ENCODE measurements at regions not wholly inside any gene's neighbourhood (a gene's known extent, or its start where the extent isn't known, plus 50 kb on each side); places are given as distances from the start of the nearest gene placed in this dataset.

GRCh38 chr10:123506455-123506854 is 159.7 kb upstream of the GPR26 start:
- no peak for TF ChIP-seq GATA2 (IDR thresholded peaks at IDR 0.05; ENCODE audit: low read depth, low read length)
- no peak for TF ChIP-seq GATA3 (IDR thresholded peaks at IDR 0.05; ENCODE audit: low read depth, low read length)
